GM18858 (cell line): ENCODE measurements at regions not wholly inside any gene's neighbourhood (a gene's known extent, or its start where the extent isn't known, plus 50 kb on each side); places are given as distances from the start of the nearest gene placed in this dataset.
"Not testable (repeated sequence)": the region's sequence is repeated elsewhere in the genome, so short reads cannot be mapped to it uniquely, and the experiment has no call there.

ENCODE experiments used
- ATAC-seq: cut with Tn5 transposase; IDR thresholded peaks from one replicate; pipeline ENCODE4 v1.9.1; 2021; ENCODE audit not compliant: unreplicated experiment

GRCh38 chr21:39004634-39005501 is 178.4 kb downstream of the PSMG1 start:
- no peak for ATAC-seq

GRCh38 chr21:39003982-39004633 is 179.1 kb downstream of the PSMG1 start:
- ATAC-seq: no peak

GRCh38 chr21:39001341-39001740 is 181.9 kb downstream of the PSMG1 start:
- no peak for ATAC-seq

- no peak for ATAC-seq
Observed at GRCh38 chr21:39000496-39000895, 182.8 kb downstream of the PSMG1 start.

- ATAC-seq: no peak
Observed at GRCh38 chr21:38999161-38999560, 184.1 kb downstream of the PSMG1 start.

GRCh38 chr21:38998281-38998680 is 185.0 kb downstream of the PSMG1 start:
- ATAC-seq: not testable (repeated sequence)

- not testable (repeated sequence) for ATAC-seq
Observed at GRCh38 chr21:38997843-38998175, 185.4 kb downstream of the PSMG1 start.

GRCh38 chr21:38997051-38997842 is 186.0 kb downstream of the PSMG1 start:
- ATAC-seq: no peak

GRCh38 chr21:38996355-38996754 is 186.9 kb downstream of the PSMG1 start:
- no peak for ATAC-seq

- ATAC-seq: no peak
Observed at GRCh38 chr21:38995731-38996130, 187.5 kb downstream of the PSMG1 start.

- ATAC-seq: no peak
Observed at GRCh38 chr21:38995071-38995669, 188.1 kb downstream of the PSMG1 start.

- ATAC-seq: no peak
Observed at GRCh38 chr21:38994042-38994441, 188.3 kb downstream of the ETS2 start.

- no peak for ATAC-seq
Observed at GRCh38 chr21:38993561-38993960, 187.8 kb downstream of the ETS2 start.

- ATAC-seq: no peak
Observed at GRCh38 chr21:38992737-38993136, 187.0 kb downstream of the ETS2 start.

- no peak for ATAC-seq
Observed at GRCh38 chr21:38990424-38990794, 184.7 kb downstream of the ETS2 start.

GRCh38 chr21:38989745-38990423 is 184.2 kb downstream of the ETS2 start:
- ATAC-seq: no peak

GRCh38 chr21:38989379-38989744 is 183.6 kb downstream of the ETS2 start:
- no peak for ATAC-seq

- ATAC-seq: no peak
Observed at GRCh38 chr21:38988509-38989378, 183.0 kb downstream of the ETS2 start.

GRCh38 chr21:38987633-38988508 is 182.1 kb downstream of the ETS2 start:
- no peak for ATAC-seq
